ENCODE measurements at regions not wholly inside any gene's neighbourhood (a gene's known extent, or its start where the extent isn't known, plus 50 kb on each side); places are given as distances from the start of the nearest gene placed in this dataset.

DNA sequence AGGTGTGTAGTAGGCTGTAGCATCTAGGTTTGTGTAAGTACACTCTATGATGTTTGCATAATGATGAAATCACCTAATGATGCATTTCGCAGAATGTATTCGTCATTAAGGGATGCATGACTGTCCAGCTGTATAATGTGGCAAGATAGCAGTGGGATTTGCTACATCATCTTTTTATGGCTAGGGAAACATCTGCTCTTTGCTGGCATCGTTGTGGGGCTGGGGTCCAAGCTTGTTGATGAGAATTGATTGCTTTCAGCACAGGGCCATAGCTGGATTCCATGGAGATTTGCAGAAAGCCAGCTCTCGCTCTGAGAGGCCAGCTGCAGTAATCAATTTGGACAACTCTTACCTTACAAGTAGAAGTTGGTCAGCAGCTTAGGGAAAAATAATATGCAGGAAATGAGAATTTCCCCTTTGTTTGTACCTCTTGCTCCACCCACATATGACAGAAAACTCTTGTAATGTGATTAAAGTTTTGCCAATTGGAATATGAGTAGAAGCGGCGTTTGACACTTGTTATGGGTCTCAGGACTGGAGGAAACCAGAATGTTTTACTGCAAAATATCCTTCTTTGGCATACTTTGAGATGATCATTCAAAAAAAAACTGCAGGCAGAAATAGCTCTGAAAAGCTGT lies 310.5 kb downstream of the RAPGEF2 start:
- TF ChIP-seq GATA2 (IDR thresholded peaks at IDR 0.05; ENCODE audit: low read depth, low read length) (no peak), GATA3 (IDR thresholded peaks at IDR 0.05; ENCODE audit: low read depth, low read length) (no peak)
